GM23248 (cell line): ENCODE measurements at regions not wholly inside any gene's neighbourhood (a gene's known extent, or its start where the extent isn't known, plus 50 kb on each side); places are given as distances from the start of the nearest gene placed in this dataset.

ENCODE experiments used
- DNase-seq: peaks from one replicate; pipeline ENCODE4 v3.0.0-alpha.2; 2015
- H2AFZ ChIP-seq: fragments of 200-600 bp; sonication (generic); 2 replicates; pipeline ENCODE4 v1.6.1; 2016; ENCODE audit warnings: antibody characterized with exemption
- H3F3A ChIP-seq: fragments of 200-600 bp; sonication (generic); 2 replicates; pipeline ENCODE4 v1.6.1; 2016; ENCODE audit warnings: mild to moderate bottlenecking, antibody characterized with exemption, mixed run types; ENCODE audit not compliant: insufficient read depth
- H3K27ac ChIP-seq: fragments of 200-600 bp; sonication (generic); 2 replicates; pipeline ENCODE4 v1.5.1; 2016; ENCODE audit warnings: mild to moderate bottlenecking
- H3K27me3 ChIP-seq: fragments of 200-600 bp; sonication (generic); replicated peaks from 2 replicates; pipeline ENCODE4 v1.6.1; 2016; ENCODE audit warnings: mild to moderate bottlenecking; ENCODE audit not compliant: insufficient read depth
- H3K36me3 ChIP-seq: fragments of 200-600 bp; sonication (generic); 2 replicates; pipeline ENCODE4 v1.6.1; 2016; ENCODE audit warnings: low read depth, mild to moderate bottlenecking
- H3K4me1 ChIP-seq: fragments of 200-600 bp; sonication (generic); 2 replicates; pipeline ENCODE4 v1.6.1; 2016; ENCODE audit warnings: mild to moderate bottlenecking; ENCODE audit not compliant: insufficient read depth
- H3K4me2 ChIP-seq: fragments of 200-600 bp; sonication (generic); one replicate; pipeline ENCODE4 v1.6.1; 2016; ENCODE audit warnings: mild to moderate bottlenecking; ENCODE audit not compliant: unreplicated experiment
- H3K4me3 ChIP-seq: fragments of 200-600 bp; sonication (generic); 2 replicates; pipeline ENCODE4 v1.5.1; 2016; ENCODE audit warnings: mild to moderate bottlenecking
- H3K79me2 ChIP-seq: fragments of 200-600 bp; sonication (generic); 2 replicates; pipeline ENCODE4 v1.6.1; 2016; ENCODE audit warnings: mild to moderate bottlenecking; ENCODE audit not compliant: insufficient read depth
- H3K9ac ChIP-seq: fragments of 200-600 bp; sonication (generic); 2 replicates; pipeline ENCODE4 v1.6.1; 2016; ENCODE audit warnings: mild to moderate bottlenecking
- H3K9me2 ChIP-seq: fragments of 200-600 bp; sonication (generic); 2 replicates; pipeline ENCODE4 v1.6.1; 2016; ENCODE audit warnings: mixed run types, mild to moderate bottlenecking, moderate library complexity; ENCODE audit not compliant: insufficient read depth
- H3K9me3 ChIP-seq: fragments of 200-600 bp; sonication (generic); one replicate; pipeline ENCODE4 v1.6.1; 2017; ENCODE audit warnings: low read depth
- H4K20me1 ChIP-seq: fragments of 200-600 bp; sonication (generic); 2 replicates; pipeline ENCODE4 v1.6.0; 2016; ENCODE audit not compliant: insufficient read depth
- EZH2 ChIP-seq: fragments of 200-600 bp; sonication (generic); IDR thresholded peaks from 2 replicates; pipeline ENCODE4 v1.6.1; 2018; ENCODE audit warnings: antibody characterized with exemption, mild to moderate bottlenecking; ENCODE audit not compliant: insufficient read depth, poor library complexity, severe bottlenecking
- EZH2phosphoT487 ChIP-seq: fragments of 200-600 bp; sonication (generic); IDR thresholded peaks from 2 replicates; pipeline ENCODE4 v1.6.1; 2018; ENCODE audit warnings: antibody characterized with exemption, moderate library complexity, mild to moderate bottlenecking, low read depth; ENCODE audit not compliant: insufficient read depth
- WGBS, 2 experiments: methylation state at CpG; one replicate each; pipeline ENCODE4 v1.1.6; 2015 to 2017; ENCODE audit warnings: low lambda C conversion rate in 2 of 2, low coverage in 1 of 2; ENCODE audit errors: missing lambda C conversion rate in 2 of 2; 5-methylcytosine and 5-hydroxymethylcytosine counted together
- in situ Hi-C: fragments of 300-500 bp; cut with MboI; formaldehyde crosslinking; loops from 2 replicates; pipeline ENCODE4 v1.15.0; 2020

GRCh38 chr15:56811586-56811985, 78.3 kb upstream of the ZNF280D start:
- in situ Hi-C loops, result no loop called here

GRCh38 chr15:56808160-56808559, 74.9 kb upstream of the ZNF280D start:
- no peaks in the 10 kb centered on the region for H3K9me3 ChIP-seq
- H4K20me1 ChIP-seq, result no peaks in the 10 kb centered on the region
- H3K27ac ChIP-seq, result no peak overlapping the region
- H3K4me1 ChIP-seq, result peaks cover 12% of the 10 kb centered on the region
- H3K36me3 ChIP-seq, result no peaks in the 10 kb centered on the region
- H3K79me2 ChIP-seq, result no peaks in the 10 kb centered on the region
- H2AFZ ChIP-seq, result no peak overlapping the region
- no peaks in the 10 kb centered on the region for H3K9me2 ChIP-seq
- no peak overlapping the region for H3K4me3 ChIP-seq
- in situ Hi-C loops, result no loop called here
- no peak for DNase-seq
- H3K4me2 ChIP-seq, result no peak overlapping the region
- H3K27me3 ChIP-seq, result no peaks in the 10 kb centered on the region
- H3F3A ChIP-seq, result no peaks in the 10 kb centered on the region
- H3K9ac ChIP-seq, result no peak overlapping the region
- TF ChIP-seq EZH2, result no peak
- no peak for TF ChIP-seq EZH2phosphoT487

More at GRCh38 chr15:56811586-56811985, 78.3 kb upstream of the ZNF280D start:
- Histone ChIP-seq H3K4me3 (no peak overlapping the region), H3F3A (no peaks in the 10 kb centered on the region), H3K9me2 (no peaks in the 10 kb centered on the region), H3K9ac (no peak overlapping the region), H4K20me1 (no peaks in the 10 kb centered on the region), H3K36me3 (no peaks in the 10 kb centered on the region), H3K27me3 (no peaks in the 10 kb centered on the region), H2AFZ (no peak overlapping the region), H3K9me3 (no peaks in the 10 kb centered on the region), H3K79me2 (no peaks in the 10 kb centered on the region), H3K27ac (no peak overlapping the region), H3K4me1 (peaks cover 12% of the 10 kb centered on the region), H3K4me2 (no peak overlapping the region)
- 93 to 99% methylated on average over 4 of the region's 4 CpGs for WGBS, 2 experiments
- DNase-seq, result no peak
- TF ChIP-seq EZH2 (no peak), EZH2phosphoT487 (no peak)

DNA sequence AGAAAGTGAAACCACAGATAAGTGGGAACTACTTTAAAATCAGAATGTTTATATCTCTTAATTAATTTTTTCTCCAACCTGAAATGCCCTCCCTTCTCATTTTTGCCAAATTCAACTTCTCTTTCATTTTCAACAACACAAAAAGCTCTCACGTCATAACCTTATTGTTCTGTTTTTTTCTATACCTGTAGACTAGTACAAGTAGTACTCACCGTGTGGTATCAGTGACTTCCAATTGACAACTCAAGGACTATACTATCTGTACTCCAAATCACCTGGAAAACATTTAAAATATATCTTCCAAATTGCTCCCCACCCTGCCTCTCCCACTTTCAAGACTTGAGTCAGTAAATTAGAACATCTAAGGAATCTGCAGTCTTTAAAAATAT, 72.8 kb upstream of the ZNF280D start:
- peak overlapping the region; percentile 84 for H3K4me2 ChIP-seq
- no peaks in the 10 kb centered on the region for H4K20me1 ChIP-seq
- in situ Hi-C loops, result no loop called here
- no peaks in the 10 kb centered on the region for H3K9me2 ChIP-seq
- H3K79me2 ChIP-seq, result no peaks in the 10 kb centered on the region
- TF ChIP-seq EZH2phosphoT487, result no peak
- no peak for TF ChIP-seq EZH2
- peak overlapping the region; percentile 64 for H3K9ac ChIP-seq
- no peaks in the 10 kb centered on the region for H3K9me3 ChIP-seq
- no peaks in the 10 kb centered on the region for H3F3A ChIP-seq
- no peak for DNase-seq
- peaks cover 12% of the 10 kb centered on the region for H3K4me1 ChIP-seq
- H3K27me3 ChIP-seq, result no peaks in the 10 kb centered on the region
- peak overlapping the region; percentile 67 for H3K4me3 ChIP-seq
- peak overlapping the region; percentile 44 for H3K27ac ChIP-seq
- 19 to 30% methylated on average over 2 of the region's 2 CpGs for WGBS, 2 experiments
- H2AFZ ChIP-seq, result peak overlapping the region; percentile 52
- H3K36me3 ChIP-seq, result no peaks in the 10 kb centered on the region

DNA sequence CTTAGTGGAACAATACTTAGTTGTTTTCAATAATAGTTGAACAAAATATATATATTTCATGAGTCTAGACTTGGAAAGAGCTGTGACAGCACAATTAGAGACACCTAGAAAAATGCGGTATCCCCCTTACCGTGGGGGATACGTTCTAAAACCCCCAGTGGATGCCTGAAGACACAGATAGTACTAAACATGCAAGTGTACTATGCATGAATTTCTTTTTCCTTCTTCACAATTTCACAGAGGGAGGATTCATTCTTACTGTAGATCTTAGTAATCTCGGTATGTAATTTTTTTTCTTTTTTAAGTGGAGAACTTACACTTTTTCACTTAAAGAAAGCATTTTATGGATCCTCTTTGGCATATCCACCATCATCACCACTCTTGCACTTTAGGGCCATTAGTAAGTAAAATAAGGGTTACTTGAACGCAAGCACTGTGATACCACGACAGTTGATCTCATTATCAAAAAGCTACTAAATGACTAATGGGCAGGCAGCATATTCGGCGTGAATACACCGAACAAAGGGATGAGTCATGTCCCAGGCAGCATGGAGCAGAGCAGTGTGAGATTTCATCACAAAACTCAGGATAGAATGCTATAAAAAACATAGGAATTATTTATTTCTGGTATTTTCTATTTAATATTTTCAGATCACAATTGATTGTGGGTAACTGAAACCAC, 72.3 kb upstream of the ZNF280D start:
- Histone ChIP-seq H4K20me1 (no peaks in the 10 kb centered on the region), H3K79me2 (no peaks in the 10 kb centered on the region), H3K4me1 (peaks cover 12% of the 10 kb centered on the region), H3K4me2 (peak overlapping the region; percentile 84), H3F3A (no peaks in the 10 kb centered on the region), H3K27me3 (no peaks in the 10 kb centered on the region), H3K9ac (peak overlapping the region; percentile 64), H3K36me3 (no peaks in the 10 kb centered on the region), H3K27ac (peak overlapping the region; percentile 44), H3K9me2 (no peaks in the 10 kb centered on the region), H3K4me3 (peak overlapping the region; percentile 67), H3K9me3 (no peaks in the 10 kb centered on the region), H2AFZ (peak overlapping the region; percentile 52)
- DNase-seq, result peak; percentile 95
- in situ Hi-C loops, result no loop called here
- WGBS, 2 experiments, result 4 to 5% methylated on average over 9 of the region's 9 CpGs
- TF ChIP-seq EZH2phosphoT487, result no peak
- no peak for TF ChIP-seq EZH2
